ELF-1 (cell line): ENCODE measurements at regions not wholly inside any gene's neighbourhood (a gene's known extent, or its start where the extent isn't known, plus 50 kb on each side); places are given as distances from the start of the nearest gene placed in this dataset.
A peak's percentile ranks its signal among the peaks of the same experiment; 100 is the strongest.
"Not testable (repeated sequence)": the region's sequence is repeated elsewhere in the genome, so short reads cannot be mapped to it uniquely, and the experiment has no call there.

ENCODE experiments used
- DNase-seq: peaks from one replicate; pipeline ENCODE4 v3.0.0-alpha.2; 2016; ENCODE audit warnings: low read depth, low spot score

DNA sequence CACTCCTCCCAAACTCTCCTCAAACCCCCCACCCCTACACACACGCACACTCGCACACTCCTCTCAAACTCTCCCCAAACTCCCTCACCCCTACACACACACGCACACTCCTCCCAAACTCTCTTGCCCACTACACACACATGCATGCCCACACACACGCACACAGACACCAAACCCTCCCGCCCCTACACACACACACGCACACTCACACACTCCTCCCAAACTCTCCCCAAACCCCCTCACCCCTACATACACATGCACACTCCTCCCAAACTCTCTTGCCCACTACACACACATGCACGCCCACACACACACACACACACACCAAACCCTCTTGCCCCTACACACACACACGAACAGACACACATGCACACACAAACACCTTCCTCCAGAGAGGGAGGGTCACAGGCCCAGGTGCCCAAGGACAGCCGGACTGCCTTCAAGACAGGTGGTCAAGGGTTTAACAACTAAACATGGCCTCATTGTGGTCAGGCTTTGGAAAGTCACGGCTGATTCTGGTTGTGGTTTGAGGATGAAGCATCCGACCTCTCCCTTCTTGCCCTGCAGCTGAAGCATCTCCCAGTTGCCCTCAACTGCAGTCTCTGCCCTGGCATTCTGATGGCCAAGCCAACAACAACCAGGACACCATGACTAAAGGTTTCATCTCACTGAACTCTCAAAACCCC lies 72.3 kb upstream of the SNTG2 start:
- DNase-seq: no peak

DNA sequence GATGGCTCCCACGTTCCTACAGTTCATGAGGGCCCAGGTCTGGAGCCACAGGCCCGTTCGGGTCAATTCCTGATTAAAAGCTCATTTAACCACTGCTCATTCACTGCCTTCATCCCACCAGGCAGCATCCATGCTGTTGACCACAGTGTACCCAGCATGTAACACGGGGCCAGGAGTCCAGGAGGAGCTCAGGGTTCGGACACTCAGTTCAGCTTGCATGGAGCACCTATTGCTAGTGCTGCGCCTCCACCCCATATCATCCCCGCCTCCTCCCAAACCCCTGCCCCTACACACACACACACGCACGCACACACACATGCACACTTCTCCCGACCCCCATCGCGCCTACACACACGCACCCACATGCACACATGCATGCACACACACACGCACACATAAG lies 72.9 kb upstream of the SNTG2 start:
- DNase-seq: no peak

DNA sequence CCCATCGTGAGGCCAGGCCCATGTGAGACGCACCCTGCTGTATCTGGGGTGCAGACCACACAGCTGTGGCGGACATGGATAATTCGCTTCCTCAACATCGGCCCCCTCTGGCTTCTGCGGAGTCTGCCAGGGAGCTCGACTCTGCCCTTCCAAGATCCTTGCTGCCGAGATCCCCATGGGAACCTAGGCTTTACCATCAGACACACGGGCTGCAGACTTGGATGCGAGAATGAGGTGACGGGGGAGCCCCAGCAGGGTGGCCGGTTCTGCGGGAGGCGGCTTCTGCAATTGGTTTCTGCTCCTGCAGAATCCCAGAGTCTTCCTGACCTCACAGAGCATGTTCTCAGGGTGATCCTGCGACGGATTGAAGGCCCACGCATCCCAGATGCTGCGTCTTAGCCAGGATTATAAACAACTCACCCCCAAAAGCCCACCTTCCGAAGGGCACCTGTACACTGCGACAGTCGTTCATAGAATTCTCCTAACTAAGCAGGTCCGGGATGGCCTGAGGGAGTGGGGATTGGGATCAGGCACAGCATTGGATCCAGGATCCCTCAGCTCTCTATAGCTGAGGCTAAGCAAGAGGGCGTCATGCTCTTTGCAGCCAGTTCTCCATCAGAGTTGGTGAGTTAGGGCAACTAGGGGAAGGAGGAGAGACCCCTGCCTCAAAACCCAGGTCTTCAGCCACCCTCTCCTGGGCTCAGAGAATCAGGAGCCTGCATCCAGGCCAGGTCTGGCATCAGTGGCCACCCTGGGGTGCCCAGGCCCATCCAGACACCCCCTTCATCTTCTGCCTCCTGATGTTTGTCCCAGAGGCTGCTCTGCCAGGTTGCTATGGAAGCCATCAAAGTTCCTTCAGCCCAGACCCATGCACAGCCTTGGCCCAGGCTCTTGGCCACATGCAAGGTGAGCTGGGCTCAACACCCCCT lies 74.7 kb upstream of the SNTG2 start:
- DNase-seq: no peak

DNA sequence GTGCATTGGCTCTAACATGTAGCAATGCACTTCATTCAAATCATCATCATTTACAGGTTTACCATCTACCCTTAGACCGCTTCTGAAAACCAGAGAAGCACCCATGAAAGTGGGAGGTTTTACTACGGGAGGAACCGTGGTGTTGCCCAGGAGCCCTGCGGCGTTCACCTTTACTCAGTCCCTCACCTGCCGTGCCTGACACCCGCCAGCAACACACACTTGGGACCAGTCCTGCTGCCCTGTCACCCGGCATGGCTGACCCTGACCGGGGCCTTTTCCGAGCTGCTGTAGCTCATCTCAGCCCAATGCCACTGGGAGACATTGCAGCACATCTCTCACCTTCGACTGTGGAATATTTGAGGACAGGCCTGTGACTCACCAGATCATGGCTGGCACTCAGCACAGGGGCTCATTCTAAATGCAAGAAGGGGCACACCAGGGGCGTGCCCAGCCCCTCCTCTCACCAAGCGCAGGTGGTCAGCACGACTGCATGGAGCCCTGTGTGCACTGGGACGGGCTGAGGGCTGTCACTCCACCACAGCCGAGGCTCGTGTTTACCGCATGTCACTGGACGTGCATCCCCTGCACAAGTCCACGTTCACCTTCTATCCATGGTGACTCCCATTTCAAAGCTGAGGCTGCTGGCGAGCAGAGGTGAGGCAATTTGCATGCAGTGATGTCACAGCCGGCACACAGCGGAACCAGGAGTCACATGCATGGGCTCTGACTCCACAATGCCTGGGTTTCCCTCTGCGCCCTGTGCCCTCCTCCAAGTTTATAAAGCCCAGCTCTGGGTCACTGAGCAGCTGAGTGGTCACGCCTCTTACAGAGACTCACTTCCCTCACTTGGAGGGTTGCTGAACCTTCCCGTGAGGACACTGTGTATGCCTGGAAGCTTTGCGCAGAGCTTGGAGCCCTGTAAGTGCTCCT lies 76.7 kb upstream of the SNTG2 start:
- no peak for DNase-seq

DNA sequence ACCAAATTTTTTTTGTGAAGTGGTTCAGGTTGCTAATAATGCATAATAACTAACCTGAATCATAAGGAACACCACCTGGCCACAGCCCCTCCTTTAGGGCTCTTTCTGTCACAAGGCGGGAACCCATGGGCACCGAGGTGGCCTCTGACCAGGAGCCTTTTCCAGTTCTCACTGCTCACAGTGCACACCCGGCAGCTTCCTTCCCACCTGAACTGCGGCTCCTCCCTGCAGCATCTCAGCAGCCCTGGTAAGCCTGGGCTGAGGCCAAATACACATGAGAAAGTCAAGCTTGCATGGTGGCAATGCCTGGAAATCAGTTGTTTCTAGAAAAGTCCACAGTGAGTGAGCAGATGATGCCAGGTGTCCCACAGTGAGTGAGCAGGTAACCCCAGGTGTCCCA lies 77.6 kb upstream of the SNTG2 start:
- no peak for DNase-seq

DNA sequence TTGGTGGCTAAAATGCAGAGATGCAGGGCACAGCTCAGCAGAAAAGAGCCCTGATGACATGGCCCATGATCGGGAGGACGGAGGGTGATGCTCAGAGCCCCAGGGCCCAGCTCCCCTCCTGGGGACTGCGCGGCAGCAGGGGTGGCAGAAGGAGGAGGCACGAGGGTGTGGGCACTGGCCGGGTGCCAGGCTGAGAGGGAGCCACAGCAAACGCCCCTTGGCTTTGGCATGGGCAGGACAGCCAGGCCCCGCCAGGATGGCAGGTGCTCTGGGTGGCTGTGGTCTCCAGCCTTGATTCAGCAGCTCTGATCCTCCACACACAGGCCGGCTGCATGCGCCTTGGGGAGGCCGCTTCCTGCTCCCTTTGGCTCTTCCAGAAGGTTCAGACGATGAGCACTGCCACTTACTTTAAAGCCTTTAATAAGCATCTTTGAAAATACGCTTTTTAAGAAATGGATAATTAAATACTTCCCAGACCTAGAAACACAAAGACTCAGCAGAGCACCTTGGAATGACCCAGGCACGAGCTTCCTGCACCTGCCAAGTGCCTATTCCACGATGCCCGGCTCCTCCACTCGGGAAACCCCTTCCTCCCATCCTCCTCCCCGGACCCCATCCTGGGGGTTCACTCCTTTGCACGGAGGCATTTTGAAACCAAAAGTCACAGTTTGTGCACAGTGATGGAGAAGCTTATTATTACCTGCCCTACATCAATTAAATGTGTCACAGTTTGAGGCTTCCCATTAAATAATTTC lies 78.5 kb upstream of the SNTG2 start:
- no peak for DNase-seq

DNA sequence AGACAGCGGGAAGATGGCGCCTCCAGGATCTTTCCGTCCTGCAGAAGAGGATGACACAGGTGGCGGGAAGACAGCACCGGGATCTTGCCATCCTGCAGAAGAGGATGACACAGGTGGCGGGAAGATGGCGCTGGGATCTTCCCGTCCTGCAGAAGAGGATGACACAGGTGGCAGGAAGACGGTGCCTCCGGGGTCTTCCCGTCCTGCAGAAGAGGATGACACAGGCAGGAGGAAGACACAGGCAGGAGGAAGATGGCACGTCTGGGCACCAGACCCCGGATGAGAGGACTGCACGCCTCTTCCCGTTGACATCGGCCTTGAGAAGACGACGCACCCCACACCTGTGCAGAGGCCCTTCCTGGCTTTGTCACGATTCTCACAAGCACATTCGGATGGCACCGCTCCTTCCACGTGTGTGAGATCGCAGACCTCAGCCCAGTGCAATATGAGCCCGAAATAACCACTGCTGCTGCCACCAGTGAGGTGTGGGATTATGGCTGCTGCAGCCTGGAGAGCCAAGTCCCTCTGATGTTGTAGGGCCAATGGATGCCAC lies 79.4 kb upstream of the SNTG2 start:
- DNase-seq: no peak

DNA sequence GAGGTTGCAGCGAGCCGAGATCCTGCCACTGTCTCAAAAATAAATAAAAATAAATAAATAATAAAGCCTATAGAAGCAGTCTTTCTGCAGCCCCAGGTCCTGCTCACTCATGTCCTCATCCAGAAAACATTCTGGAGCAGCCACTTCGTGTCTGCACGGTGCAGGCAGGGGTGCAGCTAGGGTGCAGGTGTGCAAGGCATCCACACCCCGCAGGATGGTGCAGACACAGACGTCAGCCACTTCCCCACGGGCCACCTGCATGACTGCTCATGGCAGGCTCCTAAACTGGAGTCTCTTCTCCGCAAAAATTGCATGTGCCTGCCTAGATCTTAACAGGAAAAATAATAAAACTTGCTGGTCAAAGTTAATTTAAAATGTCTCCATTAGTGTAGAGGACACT lies 80.2 kb upstream of the SNTG2 start:
- DNase-seq: no peak

DNA sequence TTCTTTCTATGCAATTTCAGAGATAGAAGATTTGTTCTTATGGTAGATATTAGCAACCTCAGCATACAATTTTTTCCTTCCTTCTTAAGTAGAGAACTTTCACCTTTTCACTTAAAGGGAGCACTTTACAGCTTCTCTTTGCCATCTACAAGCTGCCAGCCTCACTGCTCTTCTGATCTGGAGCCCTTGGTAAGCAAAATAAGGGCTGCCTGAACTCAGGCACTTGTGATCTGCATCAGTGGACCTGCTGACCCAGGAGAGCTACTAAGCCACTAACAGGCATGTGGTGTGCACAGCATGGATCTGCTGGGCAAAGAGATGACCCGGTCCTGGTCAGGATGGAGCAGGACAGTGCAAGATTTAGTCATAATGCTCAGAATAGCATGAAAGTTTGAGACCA lies 80.8 kb upstream of the SNTG2 start:
- no peak for DNase-seq

DNA sequence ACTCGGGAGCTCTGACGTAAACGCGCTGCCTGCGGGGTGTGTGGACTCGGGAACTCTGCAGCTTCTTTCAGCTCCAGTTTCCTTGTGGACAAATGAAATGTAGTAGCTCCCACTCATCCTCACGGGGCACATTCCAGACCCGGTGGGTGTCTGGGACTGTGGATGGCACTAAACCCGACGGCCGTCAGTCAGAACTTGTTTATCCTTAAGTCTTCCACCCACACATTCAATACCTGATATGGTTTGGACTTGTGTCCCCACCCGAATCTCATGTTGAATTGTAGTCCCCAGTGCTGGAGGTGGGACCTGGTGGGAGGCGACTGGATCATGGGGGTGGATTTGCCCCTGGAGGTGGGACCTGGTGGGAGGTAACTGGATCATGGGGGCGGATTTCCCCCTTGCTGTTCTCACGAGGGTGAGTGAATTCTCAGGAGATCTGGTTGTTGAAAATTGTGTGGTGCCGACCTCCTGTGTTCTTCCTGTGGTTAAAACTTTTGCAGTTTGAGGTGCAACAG lies 81.2 kb upstream of the SNTG2 start:
- no peak for DNase-seq

DNA sequence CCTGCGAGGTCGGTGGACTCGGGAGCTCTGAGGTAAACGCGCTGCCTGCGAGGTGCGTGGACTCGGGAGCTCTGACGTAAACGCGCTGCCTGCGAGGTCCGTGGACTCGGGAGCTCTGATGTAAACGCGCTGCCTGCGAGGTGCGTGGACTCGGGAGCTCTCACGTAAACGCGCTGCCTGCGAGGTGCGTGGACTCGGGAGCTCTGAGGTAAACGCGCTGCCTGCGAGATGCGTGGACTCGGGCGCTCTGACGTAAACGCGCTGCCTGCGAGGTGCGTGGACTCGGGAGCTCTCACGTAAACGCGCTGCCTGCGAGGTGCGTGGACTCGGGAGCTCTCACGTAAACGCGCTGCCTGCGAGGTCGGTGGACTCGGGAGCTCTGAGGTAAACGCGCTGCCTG lies 81.8 kb upstream of the SNTG2 start:
- not testable (repeated sequence) for DNase-seq

DNA sequence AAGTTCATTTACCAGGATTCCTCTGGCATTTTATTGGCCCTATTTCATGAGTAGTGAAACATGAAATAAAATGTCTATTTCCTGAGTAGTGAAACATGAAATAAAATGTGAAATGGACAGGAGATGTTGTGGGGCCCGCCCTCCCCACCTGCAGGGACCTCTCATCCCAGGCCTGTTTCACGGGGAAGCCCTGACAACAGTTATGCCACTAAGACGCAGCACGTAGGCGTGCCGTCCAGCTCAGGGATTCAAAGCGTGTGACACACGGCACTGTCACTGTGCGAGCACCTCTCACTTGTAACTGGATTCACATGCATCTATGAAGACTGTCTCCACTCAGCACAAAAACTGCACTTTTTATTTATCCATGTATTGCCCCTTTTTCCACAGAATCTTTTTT lies 83.4 kb upstream of the SNTG2 start:
- no peak for DNase-seq

DNA sequence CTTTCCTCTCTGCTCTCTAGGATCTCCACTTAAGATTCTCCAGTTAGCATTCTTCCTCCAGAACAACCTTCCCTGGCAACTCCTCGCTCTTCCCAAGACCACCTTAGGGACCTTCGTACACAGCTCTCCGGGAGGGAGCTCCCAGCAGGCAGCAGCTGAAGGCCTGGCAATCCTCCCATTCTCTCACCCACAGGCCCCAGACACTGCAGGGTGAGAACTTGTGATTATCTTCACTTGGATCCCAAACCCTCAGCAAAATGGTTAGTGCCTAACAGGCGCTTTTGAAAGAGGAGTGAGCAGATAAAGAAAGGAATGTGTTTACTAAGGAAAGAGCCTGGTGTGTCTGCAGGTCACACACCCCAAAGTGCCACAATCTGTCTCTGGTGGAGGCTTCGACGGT lies 83.8 kb upstream of the SNTG2 start:
- peak; percentile 35 for DNase-seq

DNA sequence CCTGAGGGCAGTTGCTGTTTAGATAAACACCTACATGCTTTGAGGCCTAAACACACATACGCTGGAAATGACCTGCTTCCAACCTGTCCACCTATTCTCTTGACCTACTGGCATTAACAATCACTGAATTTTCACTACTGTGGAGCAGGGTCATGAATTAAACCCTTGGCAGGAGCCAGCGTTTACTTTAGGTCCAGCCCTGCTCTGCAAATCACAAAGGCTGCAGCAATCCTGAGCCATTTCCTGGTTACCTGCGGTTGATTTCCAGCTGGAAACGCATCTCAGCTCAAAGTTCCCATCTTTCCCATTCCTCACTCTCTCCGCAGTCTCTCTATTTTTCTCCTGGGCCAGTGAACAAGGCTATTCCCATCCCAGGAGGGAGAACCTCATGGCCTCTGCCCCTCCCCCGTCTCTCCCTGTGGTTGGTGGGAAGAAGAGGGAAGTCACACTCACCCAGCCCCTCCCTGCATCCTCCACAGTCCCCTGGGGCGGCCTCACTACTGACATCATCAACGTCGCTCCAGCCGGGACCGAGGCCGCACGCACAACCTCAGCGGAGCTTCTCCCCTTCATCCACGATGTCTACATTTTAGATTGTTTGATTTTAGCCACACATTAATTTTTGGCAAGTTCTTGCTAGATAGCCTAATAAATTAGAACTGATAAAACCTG lies 84.5 kb upstream of the SNTG2 start:
- DNase-seq: peak; percentile 85

DNA sequence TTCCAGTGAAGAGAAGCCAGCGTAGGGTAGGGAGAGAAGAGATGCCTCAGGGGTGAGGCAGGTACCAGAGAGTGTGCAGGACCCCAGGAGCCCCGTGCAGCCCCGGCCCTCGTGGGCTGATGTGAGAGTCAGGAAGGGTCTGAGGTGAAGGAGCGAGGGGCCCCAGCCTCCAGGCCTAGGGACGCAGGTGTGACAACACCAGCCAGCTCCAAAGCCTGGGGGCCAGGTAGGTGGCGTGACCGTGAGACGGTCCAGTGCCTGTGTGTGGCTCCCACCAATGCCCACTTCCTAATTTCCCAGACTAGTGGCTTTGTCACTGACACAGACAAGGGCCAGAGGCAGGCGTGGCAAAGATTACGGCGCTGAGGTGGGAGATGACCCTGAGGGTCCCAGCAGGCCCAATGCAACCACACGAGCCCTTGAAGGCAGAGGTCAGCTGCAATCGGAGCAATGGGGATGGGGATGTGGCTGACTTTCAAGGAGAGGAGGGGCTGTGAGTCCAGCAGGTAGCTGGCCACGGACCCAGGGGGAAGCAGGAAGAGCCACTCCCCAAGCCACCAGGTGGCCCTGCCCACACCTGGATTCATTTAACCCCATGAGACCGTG lies 86.0 kb upstream of the SNTG2 start:
- DNase-seq: no peak

DNA sequence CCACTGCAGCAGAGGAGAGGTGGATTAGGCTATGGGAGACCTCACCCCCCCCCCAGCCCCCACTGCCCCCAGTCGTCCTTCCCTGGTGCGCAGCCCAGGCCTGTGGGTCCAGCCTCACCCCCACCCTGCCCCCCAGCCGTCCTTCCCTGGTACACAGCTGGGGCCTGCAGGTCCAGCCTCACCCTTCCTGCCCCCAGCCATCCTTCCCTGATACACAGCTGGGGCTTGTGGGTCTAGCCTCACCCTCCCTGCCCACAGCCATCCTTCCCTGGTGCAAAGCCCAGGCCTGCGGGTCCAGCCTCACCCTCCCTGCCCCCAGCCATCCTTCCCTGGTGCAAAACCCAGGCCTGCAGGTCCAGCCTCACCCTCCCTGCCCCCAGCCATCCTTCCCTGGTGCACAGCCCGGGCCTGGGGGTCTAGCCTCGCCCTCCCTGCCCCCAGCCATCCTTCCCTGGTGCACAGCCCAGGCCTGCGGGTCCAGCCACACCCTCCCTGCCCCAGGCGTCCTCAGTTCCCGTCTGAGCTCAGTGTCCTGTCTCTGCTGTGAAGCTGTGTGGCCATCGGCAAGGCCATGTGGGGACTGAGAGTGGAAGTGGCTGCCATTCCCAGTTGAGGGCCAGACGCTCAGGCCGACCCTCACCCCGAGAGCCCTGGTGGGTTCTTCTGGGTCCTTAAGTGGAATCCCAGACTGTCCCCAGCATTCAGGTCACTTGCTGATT lies 86.8 kb upstream of the SNTG2 start:
- no peak for DNase-seq

DNA sequence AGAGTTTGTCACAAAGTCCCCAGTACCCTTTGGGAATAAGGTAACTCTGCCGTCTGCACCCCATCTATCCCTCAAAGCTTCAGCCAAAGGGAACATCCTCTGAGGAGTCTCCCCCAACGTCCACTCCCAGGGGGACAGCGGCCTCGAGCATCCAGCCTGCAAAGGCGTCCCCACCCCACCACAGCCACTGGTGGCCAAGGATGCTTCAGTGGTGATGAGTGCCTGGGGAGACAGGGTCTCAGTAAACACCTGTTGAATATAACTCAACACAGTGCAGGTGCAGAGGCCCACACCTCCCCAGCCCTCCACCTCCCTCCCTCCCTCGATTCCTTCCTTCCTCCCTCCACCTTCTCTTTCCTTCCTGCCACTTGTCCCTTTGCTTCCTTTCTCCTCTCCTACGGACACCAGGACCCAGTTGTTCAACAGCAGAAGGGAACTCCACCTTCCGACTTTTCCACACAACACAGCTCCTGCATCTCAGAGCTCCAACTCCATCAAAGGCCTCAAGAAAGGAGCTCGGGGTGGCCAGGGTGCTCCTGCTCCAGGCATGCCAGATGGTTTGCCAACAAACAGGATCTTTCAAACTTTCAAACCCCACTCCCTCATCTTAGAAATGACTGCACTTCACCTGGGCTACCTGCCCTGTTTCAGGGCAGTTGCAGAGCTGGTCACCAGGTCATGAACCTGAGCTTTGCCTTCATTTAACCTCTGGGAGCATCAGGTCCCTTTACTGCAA lies 87.8 kb upstream of the SNTG2 start:
- no peak for DNase-seq

DNA sequence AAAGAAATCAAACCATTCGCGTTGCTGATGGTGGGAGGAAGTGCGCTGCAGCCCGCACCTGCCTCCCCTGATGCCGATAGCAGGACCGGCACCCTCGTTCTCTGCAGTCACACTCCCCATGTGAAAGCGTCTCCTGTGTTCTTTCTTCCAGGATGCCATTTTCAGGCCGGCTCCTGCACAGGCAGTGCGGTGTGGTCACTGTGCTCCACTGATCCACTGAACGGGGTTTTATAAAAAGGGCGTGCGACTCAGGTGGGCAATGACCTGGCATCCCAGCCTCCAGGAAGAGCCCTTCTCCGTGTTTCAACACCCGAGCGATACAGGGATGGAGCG lies 88.3 kb upstream of the SNTG2 start:
- DNase-seq: no peak
